ENCODE measurements at regions not wholly inside any gene's neighbourhood (a gene's known extent, or its start where the extent isn't known, plus 50 kb on each side); places are given as distances from the start of the nearest gene placed in this dataset.

GRCh38 chr4:66017671-66018070 lies 347.4 kb upstream of the EPHA5 start:
- TF ChIP-seq CTCF (IDR thresholded peaks at IDR 0.05) (no peak), POLR2AphosphoS5 (IDR thresholded peaks at IDR 0.05) (no peak)
